Mesenchymal stem cell (in vitro differentiated cells and primary cell): ENCODE measurements at regions not wholly inside any gene's neighbourhood (a gene's known extent, or its start where the extent isn't known, plus 50 kb on each side); places are given as distances from the start of the nearest gene placed in this dataset.

Experiments
- DNase-seq: peaks from one replicate; pipeline ENCODE4 v3.0.0-alpha.2; 2013
- H2AFZ ChIP-seq: one replicate; pipeline ENCODE4 v1.6.1; 2013; ENCODE audit warnings: low read depth, mild to moderate bottlenecking, control low read depth, inconsistent platforms, low read length, moderate library complexity
- H2AK5ac ChIP-seq: 2 replicates; pipeline ENCODE4 v1.6.1; 2013; ENCODE audit warnings: low read length, moderate library complexity, mild to moderate bottlenecking, inconsistent platforms; ENCODE audit not compliant: severe bottlenecking
- H2BK120ac ChIP-seq: one replicate; pipeline ENCODE4 v1.6.1; 2013; ENCODE audit warnings: low read depth, mild to moderate bottlenecking, inconsistent platforms, low read length, moderate library complexity
- H2BK12ac ChIP-seq, 2 experiments: one replicate each; pipeline ENCODE4 v1.6.1; 2013; ENCODE audit warnings: inconsistent platforms in 2 of 2, low read length in 2 of 2, mild to moderate bottlenecking in 2 of 2, moderate library complexity in 2 of 2, control low read depth in 1 of 2
- H2BK15ac ChIP-seq: one replicate; pipeline ENCODE4 v1.6.1; 2013; ENCODE audit warnings: mild to moderate bottlenecking, low read depth, inconsistent platforms; ENCODE audit not compliant: poor library complexity, severe bottlenecking
- H2BK5ac ChIP-seq: 2 replicates; pipeline ENCODE4 v1.6.1; 2013; ENCODE audit warnings: low read depth, mild to moderate bottlenecking, low read length, control low read depth, inconsistent platforms; ENCODE audit not compliant: poor library complexity, severe bottlenecking
- H3K14ac ChIP-seq, 2 experiments: one replicate each; pipeline ENCODE4 v1.6.1; 2013; ENCODE audit warnings: inconsistent platforms in 2 of 2, low read length in 2 of 2, control low read depth in 1 of 2, mild to moderate bottlenecking in 1 of 2, moderate library complexity in 1 of 2
- H3K18ac ChIP-seq, 2 experiments: one replicate each; pipeline ENCODE4 v1.6.1; 2013; ENCODE audit warnings: inconsistent platforms in 2 of 2, low read length in 2 of 2, control low read depth in 1 of 2, low read depth in 1 of 2, mild to moderate bottlenecking in 1 of 2
- H3K23ac ChIP-seq, 2 experiments: one replicate each; pipeline ENCODE4 v1.6.1; 2013; ENCODE audit warnings: inconsistent platforms in 2 of 2, low read length in 2 of 2, mild to moderate bottlenecking in 2 of 2, moderate library complexity in 2 of 2, control low read depth in 1 of 2
- H3K27ac ChIP-seq: 2 replicates; pipeline ENCODE4 v1.5.1; 2013; ENCODE audit warnings: mild to moderate bottlenecking, moderate library complexity, low read length, control low read depth, inconsistent platforms; ENCODE audit not compliant: poor library complexity, severe bottlenecking
- H3K27me3 ChIP-seq, 2 experiments: 2 replicates each; pipeline versions ENCODE4 v1.6.1 to v1.7.0; 2013; ENCODE audit warnings: low read length in 2 of 2, mild to moderate bottlenecking in 2 of 2, moderate library complexity in 2 of 2, control low read depth in 1 of 2, inconsistent platforms in 1 of 2; ENCODE audit not compliant: control insufficient read depth in 1 of 2, insufficient read depth in 1 of 2
- H3K36me3 ChIP-seq, 2 experiments: 2 replicates each; pipeline versions ENCODE4 v1.6.1 to v1.7.0; 2013; ENCODE audit warnings: low read length in 2 of 2, control low read depth in 1 of 2, inconsistent platforms in 1 of 2, low read depth in 1 of 2, mild to moderate bottlenecking in 1 of 2; ENCODE audit not compliant: insufficient read depth in 2 of 2, control insufficient read depth in 1 of 2
- H3K4ac ChIP-seq, 2 experiments: one replicate each; pipeline ENCODE4 v1.6.1; 2013; ENCODE audit warnings: inconsistent platforms in 2 of 2, low read length in 2 of 2, mild to moderate bottlenecking in 2 of 2, moderate library complexity in 2 of 2, control low read depth in 1 of 2, low read depth in 1 of 2
- H3K4me1 ChIP-seq: 2 replicates; pipeline ENCODE4 v1.6.1; 2013; ENCODE audit warnings: low read depth, low read length, control low read depth; ENCODE audit not compliant: control insufficient read depth, insufficient read depth
- H3K4me2 ChIP-seq: 2 replicates; pipeline ENCODE4 v1.6.1; 2013; ENCODE audit warnings: low read length, mild to moderate bottlenecking, inconsistent platforms; ENCODE audit not compliant: poor library complexity, severe bottlenecking
- H3K4me3 ChIP-seq, 2 experiments: 2 replicates each; pipeline versions ENCODE4 v1.5.1 to v1.7.0; 2013; ENCODE audit warnings: low read length in 2 of 2, mild to moderate bottlenecking in 2 of 2, control low read depth in 1 of 2, low read depth in 1 of 2; ENCODE audit not compliant: insufficient read depth in 1 of 2
- H3K79me1 ChIP-seq: replicated peaks from 2 replicates; pipeline ENCODE4 v1.6.1; 2013; ENCODE audit warnings: mild to moderate bottlenecking, control low read depth, low read length, inconsistent platforms; ENCODE audit not compliant: poor library complexity, severe bottlenecking
- H3K9ac ChIP-seq: 2 replicates; pipeline ENCODE4 v1.7.0; 2013; ENCODE audit warnings: mild to moderate bottlenecking, low read length, moderate library complexity
- H3K9me3 ChIP-seq: 2 replicates; pipeline ENCODE4 v1.7.0; 2013; ENCODE audit warnings: mild to moderate bottlenecking, low read length; ENCODE audit not compliant: control insufficient read depth
- H4K8ac ChIP-seq: one replicate; pipeline ENCODE4 v1.6.1; 2013; ENCODE audit warnings: inconsistent platforms, mild to moderate bottlenecking, low read length, moderate library complexity
- H4K91ac ChIP-seq: one replicate; pipeline ENCODE4 v1.6.1; 2013; ENCODE audit warnings: mild to moderate bottlenecking, low read length, inconsistent platforms
- WGBS: methylation state at CpG from one replicate; pipeline ENCODE4 v1.1.7; 2013; ENCODE audit warnings: mixed read lengths; 5-methylcytosine and 5-hydroxymethylcytosine counted together

DNA sequence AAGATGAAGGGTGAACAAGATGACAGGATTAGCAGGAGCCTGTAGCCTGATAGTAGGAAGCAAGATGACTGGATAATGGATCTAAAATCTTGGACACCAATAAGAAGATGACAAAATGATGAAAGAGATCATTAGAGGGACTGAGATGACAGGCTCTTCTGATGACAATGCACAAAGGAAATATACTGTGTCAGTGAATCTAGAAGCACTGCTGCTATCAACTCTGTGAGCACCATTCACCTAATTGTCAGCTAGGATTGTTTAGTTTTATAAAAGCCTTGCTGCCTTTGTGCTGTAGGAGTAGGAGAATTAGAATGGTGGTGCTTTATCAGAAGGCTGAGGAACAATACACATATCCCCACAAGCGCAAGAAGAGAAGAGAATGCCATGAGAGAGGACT is 1127.8 kb downstream of the DTWD2 start:
- H3K79me1 ChIP-seq, result no peaks in the 10 kb centered on the region
- no peaks in the 10 kb centered on the region for H3K36me3 ChIP-seq
- no peak overlapping the region for H3K27ac ChIP-seq
- H2AFZ ChIP-seq, result no peak overlapping the region
- H2BK120ac ChIP-seq, result no peak overlapping the region
- no peaks in the 10 kb centered on the region for H3K4me1 ChIP-seq
- no peak overlapping the region for H3K4ac ChIP-seq
- H2BK5ac ChIP-seq, result no peak overlapping the region
- no peak overlapping the region for H2BK15ac ChIP-seq
- no peak overlapping the region for H3K14ac ChIP-seq
- H3K9me3 ChIP-seq, result no peaks in the 10 kb centered on the region
- H3K18ac ChIP-seq, result no peak overlapping the region
- H3K9ac ChIP-seq, result no peak overlapping the region
- no peak overlapping the region for H3K4me2 ChIP-seq
- no peak overlapping the region for H2AK5ac ChIP-seq
- no peak overlapping the region for H3K4me3 ChIP-seq
- WGBS, result 100% methylated on average over 1 of the region's 1 CpG
- no peaks in the 10 kb centered on the region for H3K27me3 ChIP-seq
- no peak overlapping the region for H4K8ac ChIP-seq
- H3K23ac ChIP-seq, result no peak overlapping the region
- H4K91ac ChIP-seq, result no peak overlapping the region
- no peak for DNase-seq
- no peak overlapping the region for H2BK12ac ChIP-seq

DNA sequence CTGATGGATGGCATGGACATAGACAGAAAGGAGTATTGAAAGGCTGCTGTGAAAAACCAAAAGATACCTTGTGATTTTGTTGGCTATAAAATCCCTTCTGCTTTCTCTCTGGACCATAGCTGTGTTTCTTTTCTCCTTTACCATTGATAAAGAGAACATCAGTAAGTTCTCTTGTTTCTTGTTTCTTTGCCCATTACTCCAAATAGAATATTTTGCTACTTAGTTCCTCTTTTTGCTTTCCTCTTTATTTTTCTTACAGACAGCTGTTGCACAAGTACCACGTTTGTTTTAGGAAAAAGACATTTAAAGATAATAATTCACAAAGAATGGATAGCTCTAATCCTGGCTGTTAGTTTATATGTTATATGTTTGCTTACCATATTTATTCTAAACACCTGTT is 1129.2 kb downstream of the DTWD2 start:
- Histone ChIP-seq H3K27me3 (no peaks in the 10 kb centered on the region), H3K4me2 (no peak overlapping the region), H3K36me3 (no peaks in the 10 kb centered on the region), H3K9ac (no peak overlapping the region), H2BK5ac (no peak overlapping the region), H3K79me1 (no peaks in the 10 kb centered on the region), H3K27ac (no peak overlapping the region), H2BK12ac (no peak overlapping the region), H3K4me1 (no peaks in the 10 kb centered on the region), H3K18ac (no peak overlapping the region), H3K9me3 (no peaks in the 10 kb centered on the region), H4K91ac (no peak overlapping the region), H3K4ac (no peak overlapping the region), H3K23ac (no peak overlapping the region), H3K4me3 (no peak overlapping the region), H2AFZ (no peak overlapping the region), H4K8ac (no peak overlapping the region), H2BK15ac (no peak overlapping the region), H3K14ac (no peak overlapping the region), H2AK5ac (no peak overlapping the region), H2BK120ac (no peak overlapping the region)
- no peak for DNase-seq
- WGBS, result no CpG with 5 or more reads among the region's 1 CpG

DNA sequence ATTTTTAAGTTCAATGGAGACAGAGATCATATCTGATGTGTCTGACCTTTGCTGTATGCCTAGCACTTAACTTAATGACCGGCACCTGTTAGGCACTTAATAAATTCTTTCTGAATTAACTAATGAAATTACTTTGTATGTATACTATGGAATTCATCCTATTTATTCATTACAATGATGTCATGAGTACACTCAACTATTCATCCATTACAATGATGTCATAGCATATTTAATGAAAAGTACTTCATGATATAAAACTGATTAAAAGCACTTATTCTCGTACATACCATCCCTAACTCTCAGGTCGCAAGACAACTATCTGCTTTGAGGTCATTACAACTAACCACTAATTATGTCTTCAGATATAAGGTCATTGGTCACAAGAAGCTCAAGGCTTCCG is 1131.6 kb downstream of the DTWD2 start:
- Histone ChIP-seq H3K4ac (no peak overlapping the region), H2BK12ac (no peak overlapping the region), H3K79me1 (no peaks in the 10 kb centered on the region)

DNA sequence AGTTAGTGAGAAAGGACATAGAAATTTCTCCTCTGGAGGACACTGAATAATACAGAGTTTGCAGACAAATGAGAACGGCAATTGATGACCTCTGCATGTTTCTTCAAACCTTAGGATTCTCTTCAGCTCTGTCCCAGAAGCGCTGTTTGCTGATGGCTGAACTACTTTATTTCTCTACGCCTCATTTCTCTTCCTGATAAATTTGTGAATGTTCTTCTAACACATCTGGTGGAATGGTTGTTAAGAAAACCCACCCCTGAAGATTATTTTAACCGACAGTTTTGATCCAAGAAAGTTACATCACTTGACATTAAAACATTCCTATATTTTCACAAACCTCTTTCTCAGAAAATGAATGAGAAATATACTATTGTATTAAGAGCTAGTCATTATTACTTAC is 1150.6 kb downstream of the DTWD2 start:
- Histone ChIP-seq H3K23ac (no peak overlapping the region), H3K9ac (no peak overlapping the region), H3K18ac (no peak overlapping the region), H2AK5ac (no peak overlapping the region), H3K4me2 (no peak overlapping the region), H2BK5ac (no peak overlapping the region), H3K4me1 (no peaks in the 10 kb centered on the region), H3K4ac (no peak overlapping the region), H3K79me1 (no peaks in the 10 kb centered on the region), H3K4me3 (no peak overlapping the region), H2BK120ac (no peak overlapping the region), H4K8ac (no peak overlapping the region), H3K27me3 (no peaks in the 10 kb centered on the region), H3K9me3 (peaks cover 5% of the 10 kb centered on the region), H4K91ac (no peak overlapping the region), H2AFZ (no peak overlapping the region), H2BK15ac (no peak overlapping the region), H3K14ac (no peak overlapping the region), H2BK12ac (no peak overlapping the region), H3K36me3 (no peaks in the 10 kb centered on the region), H3K27ac (no peak overlapping the region)
- no peak for DNase-seq
- WGBS, result 67% methylated on average over 2 of the region's 4 CpGs

More for the DNA sequence above, 1131.6 kb downstream of the DTWD2 start:
- Histone ChIP-seq H2BK120ac (no peak overlapping the region), H3K27ac (no peak overlapping the region), H3K14ac (no peak overlapping the region), H3K4me1 (no peaks in the 10 kb centered on the region), H2AK5ac (no peak overlapping the region), H2AFZ (no peak overlapping the region), H4K8ac (no peak overlapping the region), H3K36me3 (no peaks in the 10 kb centered on the region), H4K91ac (no peak overlapping the region), H3K23ac (no peak overlapping the region), H3K4me2 (no peak overlapping the region), H3K9me3 (no peaks in the 10 kb centered on the region), H2BK5ac (no peak overlapping the region), H3K18ac (no peak overlapping the region), H3K4me3 (no peak overlapping the region), H2BK15ac (no peak overlapping the region), H3K27me3 (no peaks in the 10 kb centered on the region), H3K9ac (no peak overlapping the region)
- WGBS, result 81% methylated on average over 3 of the region's 4 CpGs
- no peak for DNase-seq
